Glutamatergic neuron (in vitro differentiated cells): ENCODE measurements at regions not wholly inside any gene's neighbourhood (a gene's known extent, or its start where the extent isn't known, plus 50 kb on each side); places are given as distances from the start of the nearest gene placed in this dataset.

Source experiments
- DNase-seq: peaks from one replicate; pipeline ENCODE4 v3.0.0; 2022
- H3K27ac Mint-ChIP-seq: one replicate; pipeline ENCODE4 v1.8.0; 2020; ENCODE audit warnings: mild to moderate bottlenecking, mixed read lengths, inconsistent platforms; ENCODE audit not compliant: unreplicated experiment
- H3K27me3 Mint-ChIP-seq: one replicate; pipeline ENCODE4 v1.8.0; 2020; ENCODE audit warnings: mild to moderate bottlenecking, moderate library complexity, mixed read lengths, inconsistent platforms; ENCODE audit not compliant: unreplicated experiment
- H3K36me3 Mint-ChIP-seq: one replicate; pipeline ENCODE4 v1.8.0; 2020; ENCODE audit warnings: mild to moderate bottlenecking, mixed read lengths, inconsistent platforms; ENCODE audit not compliant: unreplicated experiment
- H3K4me1 Mint-ChIP-seq: one replicate; pipeline ENCODE4 v1.8.0; 2020; ENCODE audit warnings: mild to moderate bottlenecking, low read depth, mixed read lengths, inconsistent platforms; ENCODE audit not compliant: unreplicated experiment
- H3K4me3 Mint-ChIP-seq: one replicate; pipeline ENCODE4 v1.8.0; 2020; ENCODE audit warnings: mild to moderate bottlenecking, mixed read lengths, inconsistent platforms; ENCODE audit not compliant: unreplicated experiment
- H3K9me3 Mint-ChIP-seq: one replicate; pipeline ENCODE4 v1.8.0; 2020; ENCODE audit warnings: mild to moderate bottlenecking, moderate library complexity, mixed read lengths, inconsistent platforms; ENCODE audit not compliant: unreplicated experiment
- CTCF ChIP-seq: fragments of 200-600 bp; sonication (generic); IDR thresholded peaks from one replicate; pipeline ENCODE4 v1.5.0; 2021; ENCODE audit not compliant: partially characterized antibody, unreplicated experiment

- Mint-ChIP-seq H3K9me3 (no peaks in the 10 kb centered on the region), H3K4me1 (peaks cover 3% of the 10 kb centered on the region), H3K4me3 (no peak overlapping the region), H3K27me3 (peaks cover 3% of the 10 kb centered on the region), H3K27ac (no peak overlapping the region), H3K36me3 (no peaks in the 10 kb centered on the region)
- no peak for TF ChIP-seq CTCF
- DNase-seq: no peak
Observed at GRCh38 chr6:135703007-135703406, 148.5 kb upstream of the PDE7B start.

GRCh38 chr6:135703621-135704020, 147.9 kb upstream of the PDE7B start:
- TF ChIP-seq CTCF: no peak
- Mint-ChIP-seq H3K9me3 (no peaks in the 10 kb centered on the region), H3K27me3 (peaks cover 3% of the 10 kb centered on the region), H3K4me3 (no peak overlapping the region), H3K27ac (no peak overlapping the region), H3K36me3 (no peaks in the 10 kb centered on the region), H3K4me1 (peaks cover 3% of the 10 kb centered on the region)
- no peak for DNase-seq

- Mint-ChIP-seq H3K27me3 (no peaks in the 10 kb centered on the region), H3K4me3 (no peak overlapping the region), H3K9me3 (no peaks in the 10 kb centered on the region), H3K27ac (no peak overlapping the region), H3K36me3 (no peaks in the 10 kb centered on the region), H3K4me1 (no peaks in the 10 kb centered on the region)
- no peak for DNase-seq
- no peak for TF ChIP-seq CTCF
Observed at GRCh38 chr6:135707426-135707825, 144.1 kb upstream of the PDE7B start.

- H3K27ac Mint-ChIP-seq: no peak overlapping the region
- DNase-seq: no peak
- no peak overlapping the region for H3K4me3 Mint-ChIP-seq
- H3K36me3 Mint-ChIP-seq: no peaks in the 10 kb centered on the region
- no peaks in the 10 kb centered on the region for H3K4me1 Mint-ChIP-seq
- H3K27me3 Mint-ChIP-seq: no peaks in the 10 kb centered on the region
- no peak for TF ChIP-seq CTCF
- no peaks in the 10 kb centered on the region for H3K9me3 Mint-ChIP-seq
Observed at GRCh38 chr6:135710042-135710441, 141.5 kb upstream of the PDE7B start.

GRCh38 chr6:135722190-135722589, 129.3 kb upstream of the PDE7B start:
- DNase-seq: no peak
- TF ChIP-seq CTCF: no peak
- H3K4me1 Mint-ChIP-seq: no peaks in the 10 kb centered on the region
- H3K9me3 Mint-ChIP-seq: peaks cover 7% of the 10 kb centered on the region
- H3K36me3 Mint-ChIP-seq: peaks cover 6% of the 10 kb centered on the region
- no peaks in the 10 kb centered on the region for H3K27me3 Mint-ChIP-seq
- H3K4me3 Mint-ChIP-seq: no peak overlapping the region
- no peak overlapping the region for H3K27ac Mint-ChIP-seq
